ENCODE measurements at regions not wholly inside any gene's neighbourhood (a gene's known extent, or its start where the extent isn't known, plus 50 kb on each side); places are given as distances from the start of the nearest gene placed in this dataset.

DNA sequence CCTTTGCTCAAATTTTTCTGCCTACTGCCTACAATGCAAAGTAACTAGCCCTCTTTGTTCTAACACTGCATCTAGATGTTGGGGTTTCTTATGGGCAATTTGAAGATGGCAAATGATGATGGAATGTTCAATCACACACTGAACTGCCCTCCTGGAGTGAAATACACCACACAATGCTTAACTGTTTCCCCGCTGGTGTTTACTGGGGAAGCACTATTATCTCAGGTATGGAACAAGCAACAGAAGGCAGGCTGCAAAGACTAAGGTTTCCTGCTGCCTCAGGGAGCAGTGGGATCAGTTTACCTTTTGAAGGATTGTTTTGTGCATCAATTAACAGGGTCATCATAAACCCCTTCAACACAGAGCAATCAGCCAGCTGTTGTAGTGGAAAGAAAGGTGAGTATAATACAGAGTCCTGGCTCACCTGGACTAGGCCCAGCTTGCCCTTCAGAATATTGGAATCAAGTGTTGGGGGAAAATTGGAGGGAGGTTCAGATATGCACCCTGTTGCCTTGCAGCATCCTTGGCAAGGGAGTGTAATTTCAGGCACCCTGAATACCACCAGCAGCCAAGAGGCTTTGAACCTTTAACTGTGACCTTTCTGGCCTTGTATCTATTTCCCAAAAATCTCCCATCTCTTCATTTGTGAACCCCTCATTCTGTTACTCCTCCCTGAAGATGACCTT lies 105.4 kb upstream of the CDH11 start:
- no peak for DNase-seq

DNA sequence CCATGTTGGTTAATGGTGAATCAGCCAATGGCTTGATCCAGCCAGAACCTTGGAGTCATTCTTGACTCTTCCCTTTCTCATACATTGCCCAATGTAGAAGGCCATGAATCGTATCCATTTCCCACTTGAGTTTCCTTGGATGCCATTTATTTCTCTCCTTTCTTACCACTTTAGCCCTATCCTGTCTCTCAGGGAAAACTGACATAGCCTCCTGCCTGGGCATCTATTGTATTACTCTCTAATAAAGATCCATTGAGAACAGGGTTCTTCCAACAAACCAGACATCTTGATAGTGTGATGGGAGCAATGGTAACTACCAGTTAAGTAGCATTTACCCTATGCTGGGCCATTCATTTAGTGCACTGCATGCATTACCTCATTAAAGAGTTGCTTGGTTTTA lies 104.2 kb upstream of the CDH11 start:
- Histone ChIP-seq H3K4me3 (no peak overlapping the region), H3K9me3 (no peaks in the 10 kb centered on the region), H3K27ac (no peak overlapping the region), H3K4me1 (no peaks in the 10 kb centered on the region), H3K36me3 (no peaks in the 10 kb centered on the region), H3K27me3 (no peaks in the 10 kb centered on the region)
- intact Hi-C loops (cut with DNase I; ENCODE audit: low total_unique reads), result no loop called here
- WGBS, 5 donors, result 85 to 96% (median 89%) methylated on average over 1 of the region's 1 CpG
- no peak for DNase-seq
- TF ChIP-seq CTCF (IDR thresholded peaks at IDR 0.05) (no peak), EP300 (IDR thresholded peaks at IDR 0.05) (no peak), POLR2A (IDR thresholded peaks at IDR 0.05) (no peak), POLR2AphosphoS5 (IDR thresholded peaks at IDR 0.05) (no peak)

More for the DNA sequence above, 105.4 kb upstream of the CDH11 start:
- Histone ChIP-seq H3K9me3 (no peaks in the 10 kb centered on the region), H3K4me3 (no peak overlapping the region), H3K27me3 (no peaks in the 10 kb centered on the region), H3K27ac (no peak overlapping the region), H3K4me1 (no peaks in the 10 kb centered on the region), H3K36me3 (no peaks in the 10 kb centered on the region)
- no peak for TF ChIP-seq CTCF (IDR thresholded peaks at IDR 0.05)
- 87 to 100% (median 95%) methylated on average over 1 of the region's 1 CpG for WGBS, 5 donors
- intact Hi-C loops (cut with DNase I; ENCODE audit: low total_unique reads), result no loop called here

DNA sequence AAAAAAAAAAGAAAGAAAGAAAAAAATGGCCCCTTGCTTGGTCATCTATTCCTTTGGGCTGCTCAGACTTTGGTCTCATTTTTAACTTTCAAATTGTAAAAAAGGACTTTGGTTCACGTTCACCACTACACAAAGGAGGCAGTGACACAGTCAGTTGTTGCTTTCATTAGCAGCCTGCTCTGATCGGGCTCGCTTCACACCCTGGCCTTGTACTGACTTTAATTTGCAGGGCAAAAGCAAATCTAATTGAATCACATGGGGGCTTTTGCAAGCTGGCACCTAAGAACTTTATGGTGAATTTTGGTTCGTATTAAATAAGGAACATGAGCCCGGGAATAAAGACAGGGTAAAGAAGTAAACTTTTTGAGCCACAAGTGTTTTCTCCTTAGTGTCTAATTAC lies 103.6 kb upstream of the CDH11 start:
- no peak for TF ChIP-seq EP300 (IDR thresholded peaks at IDR 0.05)
- TF ChIP-seq POLR2A (IDR thresholded peaks at IDR 0.05), result no peak
- TF ChIP-seq CTCF (IDR thresholded peaks at IDR 0.05), result no peak
- TF ChIP-seq POLR2AphosphoS5 (IDR thresholded peaks at IDR 0.05), result no peak
- intact Hi-C loops (cut with DNase I; ENCODE audit: low total_unique reads), result no loop called here
- H3K27ac ChIP-seq, result no peak overlapping the region
- no peak for DNase-seq
- WGBS, 5 donors, result 71 to 83% (median 77%) methylated on average over 5 of the region's 5 CpGs
- no peaks in the 10 kb centered on the region for H3K27me3 ChIP-seq
- no peaks in the 10 kb centered on the region for H3K9me3 ChIP-seq
- H3K4me1 ChIP-seq, result no peaks in the 10 kb centered on the region
- H3K4me3 ChIP-seq, result no peak overlapping the region
- no peaks in the 10 kb centered on the region for H3K36me3 ChIP-seq

GRCh38 chr16:65224994-65225393 lies 103.1 kb upstream of the CDH11 start:
- intact Hi-C loops (cut with DNase I; ENCODE audit: low total_unique reads), result no loop called here
- H3K36me3 ChIP-seq, result no peaks in the 10 kb centered on the region
- TF ChIP-seq POLR2AphosphoS5 (IDR thresholded peaks at IDR 0.05), result no peak
- TF ChIP-seq CTCF (IDR thresholded peaks at IDR 0.05), result no peak
- TF ChIP-seq POLR2A (IDR thresholded peaks at IDR 0.05), result no peak
- TF ChIP-seq EP300 (IDR thresholded peaks at IDR 0.05), result no peak
- 70 to 90% (median 78%) methylated on average over 1 of the region's 1 CpG for WGBS, 5 donors
- no peak for DNase-seq
- H3K4me1 ChIP-seq, result no peaks in the 10 kb centered on the region
- H3K9me3 ChIP-seq, result no peaks in the 10 kb centered on the region
- H3K4me3 ChIP-seq, result no peak overlapping the region
- H3K27me3 ChIP-seq, result no peaks in the 10 kb centered on the region
- no peak overlapping the region for H3K27ac ChIP-seq
